Liver (tissue), 8 donors: ENCODE measurements at regions not wholly inside any gene's neighbourhood (a gene's known extent, or its start where the extent isn't known, plus 50 kb on each side); places are given as distances from the start of the nearest gene placed in this dataset.

Experiments
- DNase-seq: peaks from one replicate; pipeline ENCODE4 v3.0.0-alpha.2; 2017; ENCODE audit warnings: low spot score
- H3K27ac ChIP-seq, 2 donors: one replicate each; pipeline ENCODE4 v1.7.0; 2013; ENCODE audit warnings: inconsistent platforms in 2 of 2, low read length in 2 of 2, control low read depth in 1 of 2, low read depth in 1 of 2, mild to moderate bottlenecking in 1 of 2
- H3K27me3 ChIP-seq, 4 donors: one replicate each; pipeline versions ENCODE4 v1.6.1 to v1.7.0; 2013; ENCODE audit warnings: low read length in 3 of 4, inconsistent platforms in 1 of 4, mild to moderate bottlenecking in 1 of 4, moderate library complexity in 1 of 4; ENCODE audit not compliant: control insufficient read depth in 4 of 4, insufficient read depth in 4 of 4
- H3K36me3 ChIP-seq, 4 donors: one replicate each; pipeline versions ENCODE4 v1.6.1 to v1.7.0; 2013; ENCODE audit warnings: low read length in 3 of 4, mild to moderate bottlenecking in 3 of 4, low read depth in 1 of 4, moderate library complexity in 1 of 4; ENCODE audit not compliant: control insufficient read depth in 4 of 4, insufficient read depth in 3 of 4
- H3K4me1 ChIP-seq, 4 donors: one replicate each; pipeline versions ENCODE4 v1.6.1 to v1.7.0; 2013; ENCODE audit warnings: low read length in 3 of 4, mild to moderate bottlenecking in 3 of 4, moderate library complexity in 1 of 4; ENCODE audit not compliant: control insufficient read depth in 4 of 4, insufficient read depth in 4 of 4
- H3K4me3 ChIP-seq, 3 donors: one replicate each; pipeline versions ENCODE4 v1.6.1 to v1.7.0; 2013; ENCODE audit warnings: low read length in 3 of 3, control low read depth in 1 of 3, low read depth in 1 of 3, mild to moderate bottlenecking in 1 of 3
- H3K9ac ChIP-seq, 2 donors: one replicate each; pipeline ENCODE4 v1.7.0; 2013; ENCODE audit warnings: low read length in 2 of 2, mild to moderate bottlenecking in 2 of 2, moderate library complexity in 2 of 2, control low read depth in 1 of 2, low read depth in 1 of 2
- H3K9me3 ChIP-seq, 4 donors: one replicate each; pipeline versions ENCODE4 v1.6.1 to v1.7.0; 2013; ENCODE audit warnings: low read length in 3 of 4; ENCODE audit not compliant: control insufficient read depth in 4 of 4
- CTCF ChIP-seq: fragments of 150-350 bp; IDR thresholded peaks from 2 replicates; pipeline ENCODE4 v1.5.1; 2017; ENCODE audit warnings: improper control_type of control experiment, low read depth, low read length; ENCODE audit not compliant: missing input control
- EGR1 ChIP-seq, 2 donors: IDR thresholded peaks; 2 replicates each; pipeline ENCODE4 v1.6.1; 2016 to 2018; ENCODE audit warnings: antibody characterized with exemption in 2 of 2, low read depth in 2 of 2
- FOXA1 ChIP-seq: IDR thresholded peaks from 2 replicates; pipeline ENCODE4 v1.6.1; 2016; ENCODE audit warnings: antibody characterized with exemption
- FOXA2 ChIP-seq: IDR thresholded peaks from 2 replicates; pipeline ENCODE4 v1.6.1; 2016; ENCODE audit warnings: antibody characterized with exemption
- HNF4A ChIP-seq, 2 donors: conservative IDR thresholded peaks; 2 replicates each; pipeline ENCODE4 v1.6.1; 2016; ENCODE audit warnings: antibody characterized with exemption in 2 of 2, mild to moderate bottlenecking in 2 of 2
- HNF4G ChIP-seq: IDR thresholded peaks from 2 replicates; pipeline ENCODE4 v1.6.1; 2016; ENCODE audit warnings: antibody characterized with exemption
- JUND ChIP-seq, 2 donors: IDR thresholded peaks; 2 replicates each; pipeline ENCODE4 v1.6.1; 2016; ENCODE audit warnings: antibody characterized with exemption in 2 of 2
- MAX ChIP-seq: IDR thresholded peaks from 2 replicates; pipeline ENCODE4 v1.6.1; 2016; ENCODE audit warnings: antibody characterized with exemption
- NR2F2 ChIP-seq: IDR thresholded peaks from 2 replicates; pipeline ENCODE4 v1.6.1; 2016; ENCODE audit warnings: antibody characterized with exemption
- RAD21 ChIP-seq, 2 donors: IDR thresholded peaks; 2 replicates each; pipeline ENCODE4 v1.6.1; 2016; ENCODE audit warnings: antibody characterized with exemption in 2 of 2, mild to moderate bottlenecking in 2 of 2
- REST ChIP-seq: IDR thresholded peaks from 2 replicates; pipeline ENCODE4 v1.6.1; 2016; ENCODE audit warnings: antibody characterized with exemption, mild to moderate bottlenecking
- RXRA ChIP-seq, 2 donors: IDR thresholded peaks; 2 replicates each; pipeline ENCODE4 v1.6.1; 2017 to 2018; ENCODE audit warnings: antibody characterized with exemption in 2 of 2, mild to moderate bottlenecking in 1 of 2
- SP1 ChIP-seq: IDR thresholded peaks from 2 replicates; pipeline ENCODE4 v1.6.1; 2018; ENCODE audit warnings: antibody characterized with exemption, mild to moderate bottlenecking
- YY1 ChIP-seq: IDR thresholded peaks from 2 replicates; pipeline ENCODE4 v1.6.1; 2016; ENCODE audit warnings: antibody characterized with exemption, mild to moderate bottlenecking
- WGBS: extraction: QIAGEN DNeasy Blood & Tissue Kit; methylation state at CpG from one replicate; pipeline ENCODE4 v1.1.7; 2013; 5-methylcytosine and 5-hydroxymethylcytosine counted together
- TF ChIP-seq, protein P1 (sequence below): IDR thresholded peaks from 2 replicates; pipeline ENCODE4 v1.6.1; 2016; ENCODE audit warnings: antibody characterized with exemption
- donor health status: healthy.
- donor health status: healthy.
- donor health status: healthy.
- donor health status: healthy.
- donor health status: healthy.

GRCh38 chr10:59536167-59537014, 173.3 kb downstream of the SLC16A9 start:
- no peaks in the 10 kb centered on the region for H3K9me3 ChIP-seq
- H3K27me3 ChIP-seq = no peaks in the 10 kb centered on the region
- TF ChIP-seq JUND (IDR thresholded peaks at IDR 0.05) (peak; percentile 73 to 88), EGR1 (IDR thresholded peaks at IDR 0.05; ENCODE audit: low read depth in 2 of 2) (no peak), RXRA (IDR thresholded peaks at IDR 0.05) (no peak), NR2F2 (peak; percentile 45), FOXA2 (no peak)
- no peak overlapping the region for H3K4me3 ChIP-seq
- 52% methylated on average over 4 of the region's 4 CpGs for WGBS
- H3K9ac ChIP-seq = no peak overlapping the region
- no peaks in the 10 kb centered on the region for H3K36me3 ChIP-seq
- DNase-seq = no peak
- H3K27ac ChIP-seq = peak overlapping the region; percentile 54 to 69
- no peaks in the 10 kb centered on the region for H3K4me1 ChIP-seq

DNA sequence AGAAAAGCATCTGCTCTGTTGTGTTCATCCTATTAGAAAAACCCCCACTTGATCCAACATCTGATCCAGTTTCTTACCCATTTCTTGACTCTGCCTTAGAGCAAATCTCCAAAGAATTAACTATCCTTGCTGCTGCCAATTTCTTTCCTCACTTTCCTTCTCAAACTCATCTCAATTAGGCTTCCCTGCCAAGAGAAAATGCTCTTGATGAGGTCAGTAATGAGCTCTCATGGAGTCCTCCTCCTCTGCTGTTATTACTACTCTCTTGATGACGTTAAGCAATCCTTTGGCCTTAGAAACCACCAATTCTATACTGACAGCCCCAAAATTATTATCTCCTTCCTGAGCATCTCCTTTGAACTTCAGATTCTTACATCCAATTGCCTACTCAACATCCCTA, 162.0 kb upstream of the FAM13C start:
- no peak for TF ChIP-seq FOXA1
- no peak for TF ChIP-seq CTCF
- no peak for TF ChIP-seq HNF4G
- TF ChIP-seq, protein P1, sequence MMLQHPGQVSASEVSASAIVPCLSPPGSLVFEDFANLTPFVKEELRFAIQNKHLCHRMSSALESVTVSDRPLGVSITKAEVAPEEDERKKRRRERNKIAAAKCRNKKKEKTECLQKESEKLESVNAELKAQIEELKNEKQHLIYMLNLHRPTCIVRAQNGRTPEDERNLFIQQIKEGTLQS = no peak
- no peak for TF ChIP-seq MAX
- Histone ChIP-seq H3K9ac (no peak overlapping the region), H3K27ac (no peak overlapping the region), H3K9me3 (no peaks in the 10 kb centered on the region), H3K27me3 (peaks cover 0 to 4% (median 0%) of the 10 kb centered on the region in 4 donors), H3K4me1 (no peaks in the 10 kb centered on the region), H3K36me3 (no peaks in the 10 kb centered on the region), H3K4me3 (no peak overlapping the region)
- WGBS = 8% methylated on average over 1 of the region's 1 CpG
- no peak for DNase-seq

GRCh38 chr10:59523851-59524250, 161.5 kb upstream of the FAM13C start:
- H3K4me3 ChIP-seq = no peak overlapping the region
- no peak for DNase-seq
- no peak overlapping the region for H3K9ac ChIP-seq
- TF ChIP-seq FOXA2 = no peak
- no peak for TF ChIP-seq HNF4A (conservative IDR thresholded peaks at IDR 0.05)
- no peak for TF ChIP-seq JUND (IDR thresholded peaks at IDR 0.05)
- TF ChIP-seq RAD21 (IDR thresholded peaks at IDR 0.05) = no peak
- no peak for TF ChIP-seq HNF4G
- TF ChIP-seq SP1 = no peak
- no peak for TF ChIP-seq REST
- TF ChIP-seq RXRA (IDR thresholded peaks at IDR 0.05) = no peak
- no peak for TF ChIP-seq YY1
- TF ChIP-seq, protein P1 = no peak
- no peak for TF ChIP-seq NR2F2
- TF ChIP-seq CTCF = no peak
- TF ChIP-seq MAX = no peak
- TF ChIP-seq EGR1 (IDR thresholded peaks at IDR 0.05; ENCODE audit: low read depth in 2 of 2) = no peak
- no peak for TF ChIP-seq FOXA1
- H3K27me3 ChIP-seq = peaks cover 0 to 4% (median 0%) of the 10 kb centered on the region in 4 donors
- 68% methylated on average over 6 of the region's 6 CpGs for WGBS
- no peaks in the 10 kb centered on the region for H3K4me1 ChIP-seq
- no peaks in the 10 kb centered on the region for H3K36me3 ChIP-seq
- no peaks in the 10 kb centered on the region for H3K9me3 ChIP-seq
- peak overlapping the region in 1 of 2 donors; percentile 10 for H3K27ac ChIP-seq
